Liver (tissue), 3 donors: ENCODE measurements at regions not wholly inside any gene's neighbourhood (a gene's known extent, or its start where the extent isn't known, plus 50 kb on each side); places are given as distances from the start of the nearest gene placed in this dataset.

Experiments
- ATF3 ChIP-seq: IDR thresholded peaks from 2 replicates; pipeline ENCODE4 v1.6.1; 2016; ENCODE audit warnings: antibody characterized with exemption
- CTCF ChIP-seq: fragments of 150-350 bp; IDR thresholded peaks from 2 replicates; pipeline ENCODE4 v1.5.1; 2017; ENCODE audit warnings: improper control_type of control experiment, low read depth, low read length; ENCODE audit not compliant: missing input control
- EGR1 ChIP-seq, 2 donors: IDR thresholded peaks; 2 replicates each; pipeline ENCODE4 v1.6.1; 2016 to 2018; ENCODE audit warnings: antibody characterized with exemption in 2 of 2, low read depth in 2 of 2
- FOXA1 ChIP-seq: IDR thresholded peaks from 2 replicates; pipeline ENCODE4 v1.6.1; 2016; ENCODE audit warnings: antibody characterized with exemption
- HNF4A ChIP-seq, 2 donors: conservative IDR thresholded peaks; 2 replicates each; pipeline ENCODE4 v1.6.1; 2016; ENCODE audit warnings: antibody characterized with exemption in 2 of 2, mild to moderate bottlenecking in 2 of 2
- JUND ChIP-seq, 2 donors: IDR thresholded peaks; 2 replicates each; pipeline ENCODE4 v1.6.1; 2016; ENCODE audit warnings: antibody characterized with exemption in 2 of 2
- RAD21 ChIP-seq, 2 donors: IDR thresholded peaks; 2 replicates each; pipeline ENCODE4 v1.6.1; 2016; ENCODE audit warnings: antibody characterized with exemption in 2 of 2, mild to moderate bottlenecking in 2 of 2
- REST ChIP-seq: IDR thresholded peaks from 2 replicates; pipeline ENCODE4 v1.6.1; 2016; ENCODE audit warnings: antibody characterized with exemption, mild to moderate bottlenecking
- RXRA ChIP-seq, 2 donors: IDR thresholded peaks; 2 replicates each; pipeline ENCODE4 v1.6.1; 2017 to 2018; ENCODE audit warnings: antibody characterized with exemption in 2 of 2, mild to moderate bottlenecking in 1 of 2
- SP1 ChIP-seq: IDR thresholded peaks from 2 replicates; pipeline ENCODE4 v1.6.1; 2018; ENCODE audit warnings: antibody characterized with exemption, mild to moderate bottlenecking
- TAF1 ChIP-seq: conservative IDR thresholded peaks from 2 replicates; pipeline ENCODE4 v1.6.1; 2016; ENCODE audit warnings: antibody characterized with exemption, mild to moderate bottlenecking
- YY1 ChIP-seq: IDR thresholded peaks from 2 replicates; pipeline ENCODE4 v1.6.1; 2016; ENCODE audit warnings: antibody characterized with exemption, mild to moderate bottlenecking
- donor health status: healthy.
- donor health status: healthy.

- TF ChIP-seq CTCF (no peak), YY1 (no peak), HNF4A (conservative IDR thresholded peaks at IDR 0.05) (no peak), TAF1 (no peak), REST (peak; percentile 80), ATF3 (no peak), FOXA1 (no peak), RAD21 (IDR thresholded peaks at IDR 0.05) (no peak), SP1 (no peak), JUND (IDR thresholded peaks at IDR 0.05) (no peak), RXRA (IDR thresholded peaks at IDR 0.05) (no peak), EGR1 (IDR thresholded peaks at IDR 0.05; ENCODE audit: low read depth in 2 of 2) (no peak)
These were observed 182.2 kb downstream of the VCY1B start for GRCh38 chrY:14238277-14238676.
